Epithelial cell of esophagus (primary cell): ENCODE measurements at regions not wholly inside any gene's neighbourhood (a gene's known extent, or its start where the extent isn't known, plus 50 kb on each side); places are given as distances from the start of the nearest gene placed in this dataset.

Experiments used
- DNase-seq: peaks from one replicate; pipeline ENCODE4 v3.0.0; 2010; ENCODE audit warnings: low read depth
- H3K4me3 ChIP-seq: 2 replicates; pipeline ENCODE4 v1.5.1; 2011; ENCODE audit warnings: mild to moderate bottlenecking, low read length, control low read depth
- TF ChIP-seq, protein P1 (sequence below): IDR thresholded peaks from 2 replicates; pipeline ENCODE4 v1.5.1; 2011; ENCODE audit warnings: low read depth, mild to moderate bottlenecking, low read length, control low read depth, inconsistent platforms; ENCODE audit not compliant: insufficient read depth; ENCODE audit errors: missing control alignments

DNA sequence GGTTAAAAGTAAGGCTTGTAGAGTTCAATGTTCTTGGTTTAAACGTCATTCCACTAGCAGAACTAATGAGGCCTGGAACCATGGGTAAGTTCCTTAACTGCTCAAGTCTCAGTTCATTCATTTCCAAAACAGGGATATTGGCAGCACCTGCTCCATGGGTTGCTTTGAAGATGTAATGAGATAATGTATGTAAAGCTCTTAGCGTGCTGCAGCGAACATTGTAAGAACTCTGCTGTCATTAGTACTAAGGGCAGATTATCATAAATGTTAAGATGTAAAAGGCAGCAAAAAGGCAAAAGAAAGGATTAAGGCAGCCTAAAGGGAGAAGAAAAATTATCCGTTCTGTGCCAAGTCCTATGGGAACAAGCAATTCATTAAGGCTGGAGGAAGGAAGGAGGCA, 129.1 kb upstream of the NGF start:
- no peak for DNase-seq
- no peak overlapping the region for H3K4me3 ChIP-seq
- TF ChIP-seq, protein P1, sequence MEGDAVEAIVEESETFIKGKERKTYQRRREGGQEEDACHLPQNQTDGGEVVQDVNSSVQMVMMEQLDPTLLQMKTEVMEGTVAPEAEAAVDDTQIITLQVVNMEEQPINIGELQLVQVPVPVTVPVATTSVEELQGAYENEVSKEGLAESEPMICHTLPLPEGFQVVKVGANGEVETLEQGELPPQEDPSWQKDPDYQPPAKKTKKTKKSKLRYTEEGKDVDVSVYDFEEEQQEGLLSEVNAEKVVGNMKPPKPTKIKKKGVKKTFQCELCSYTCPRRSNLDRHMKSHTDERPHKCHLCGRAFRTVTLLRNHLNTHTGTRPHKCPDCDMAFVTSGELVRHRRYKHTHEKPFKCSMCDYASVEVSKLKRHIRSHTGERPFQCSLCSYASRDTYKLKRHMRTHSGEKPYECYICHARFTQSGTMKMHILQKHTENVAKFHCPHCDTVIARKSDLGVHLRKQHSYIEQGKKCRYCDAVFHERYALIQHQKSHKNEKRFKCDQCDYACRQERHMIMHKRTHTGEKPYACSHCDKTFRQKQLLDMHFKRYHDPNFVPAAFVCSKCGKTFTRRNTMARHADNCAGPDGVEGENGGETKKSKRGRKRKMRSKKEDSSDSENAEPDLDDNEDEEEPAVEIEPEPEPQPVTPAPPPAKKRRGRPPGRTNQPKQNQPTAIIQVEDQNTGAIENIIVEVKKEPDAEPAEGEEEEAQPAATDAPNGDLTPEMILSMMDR: no peak

DNA sequence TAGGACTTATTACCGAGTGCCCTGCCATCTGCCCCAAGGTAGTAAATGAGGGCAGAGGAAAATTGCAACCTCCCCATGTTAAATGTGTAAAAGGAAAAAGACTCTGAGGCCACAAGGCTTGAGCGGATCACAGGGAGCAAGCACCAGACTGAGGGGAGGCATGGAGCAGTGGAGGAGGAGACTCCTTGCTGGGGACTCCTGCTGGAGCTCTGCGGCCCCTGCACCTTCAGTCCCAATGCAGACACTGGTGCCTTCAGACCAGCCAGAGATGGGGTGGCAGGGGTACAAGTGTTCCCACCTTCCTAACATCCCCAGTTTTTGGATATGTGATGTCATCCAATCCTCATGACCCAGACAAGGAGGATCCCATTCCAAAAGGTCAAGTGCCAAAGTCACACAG, 128.4 kb upstream of the NGF start:
- DNase-seq: no peak
- TF ChIP-seq, protein P1: peak; percentile 11
- H3K4me3 ChIP-seq: no peak overlapping the region

DNA sequence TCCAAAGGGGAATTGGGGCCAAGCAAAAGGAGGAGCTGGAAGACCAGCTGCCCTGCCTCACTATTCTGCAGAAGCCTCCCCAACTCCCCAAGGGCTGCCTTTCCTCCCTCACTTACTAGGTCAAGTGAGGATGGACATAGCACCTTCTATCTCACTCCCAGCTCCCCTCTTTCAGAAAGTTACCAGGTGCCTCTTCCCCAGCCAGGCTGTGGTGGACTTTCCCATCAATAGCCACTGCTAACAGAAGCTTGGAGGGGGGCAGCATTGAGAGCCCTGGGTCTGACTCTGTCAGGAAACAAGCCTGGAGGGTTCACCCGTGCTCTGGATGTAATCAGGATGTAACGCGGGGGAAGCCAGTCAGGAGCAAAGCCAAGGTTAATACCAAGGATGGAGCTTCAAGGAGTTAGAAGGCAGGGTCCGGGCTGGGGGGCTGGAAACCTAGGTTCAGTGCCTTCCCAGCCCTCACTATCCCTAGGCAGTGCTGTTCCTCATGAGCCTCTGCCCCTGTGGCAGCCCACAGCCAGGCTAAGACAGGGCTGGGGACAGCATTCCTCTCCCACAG, 127.8 kb upstream of the NGF start:
- no peak for DNase-seq
- TF ChIP-seq, protein P1: no peak
- no peak overlapping the region for H3K4me3 ChIP-seq

GRCh38 chr1:115463347-115463746, 125.3 kb upstream of the NGF start:
- DNase-seq: peak; percentile 42
- TF ChIP-seq, protein P1: peak; percentile 63
- no peak overlapping the region for H3K4me3 ChIP-seq

- TF ChIP-seq, protein P1: no peak
- H3K4me3 ChIP-seq: no peak overlapping the region
- no peak for DNase-seq
Measured at GRCh38 chr1:115462566-115463076, 124.6 kb upstream of the NGF start.

GRCh38 chr1:115461526-115461925, 123.5 kb upstream of the NGF start:
- no peak overlapping the region for H3K4me3 ChIP-seq
- TF ChIP-seq, protein P1: peak; percentile 28
- peak; percentile 52 for DNase-seq

DNA sequence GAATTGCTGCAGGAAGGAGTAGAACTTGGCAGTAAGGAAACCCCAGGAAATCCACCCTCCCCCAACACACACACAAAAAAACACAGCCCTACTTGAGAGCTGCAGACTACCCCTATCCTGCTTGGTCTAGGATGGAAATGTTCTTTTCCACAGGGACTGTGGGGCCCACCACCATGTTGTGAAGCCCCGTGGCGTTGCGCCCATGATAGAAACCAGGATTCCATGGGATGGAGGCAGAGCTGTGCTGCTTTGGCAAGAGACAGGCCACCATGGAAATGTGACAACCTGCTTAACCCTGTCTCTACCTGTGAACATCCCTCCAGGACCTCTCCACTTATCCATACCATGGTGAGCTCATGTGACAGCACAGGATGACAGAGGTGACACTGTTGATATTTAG, 121.1 kb upstream of the NGF start:
- no peak for DNase-seq
- H3K4me3 ChIP-seq: no peak overlapping the region
- TF ChIP-seq, protein P1: no peak
